Breast epithelium (tissue), 4 donors: ENCODE measurements at regions not wholly inside any gene's neighbourhood (a gene's known extent, or its start where the extent isn't known, plus 50 kb on each side); places are given as distances from the start of the nearest gene placed in this dataset.

Experiments
- DNase-seq, 2 donors: peaks; one replicate each; pipeline ENCODE4 v3.0.0-alpha.2; 2019; ENCODE audit warnings: low spot score in 2 of 2
- H3K27ac ChIP-seq, 2 donors: fragments of 200-600 bp; sonication (generic) in 1 of 2; one replicate each; pipeline ENCODE4 v1.5.1; 2016 to 2019; ENCODE audit warnings: mild to moderate bottlenecking in 1 of 2
- H3K27me3 ChIP-seq, 2 donors: fragments of 200-600 bp; sonication (generic) in 1 of 2; one replicate each; pipeline versions ENCODE4 v1.5.1 to v1.6.0; 2017 to 2019; ENCODE audit warnings: control low read depth in 1 of 2, mild to moderate bottlenecking in 1 of 2
- H3K36me3 ChIP-seq: fragments of 200-600 bp; one replicate; pipeline ENCODE4 v1.5.1; 2019
- H3K4me1 ChIP-seq, 2 donors: fragments of 200-600 bp; sonication (generic); one replicate each; pipeline ENCODE4 v1.5.1; 2016 to 2019; ENCODE audit warnings: control low read depth in 1 of 2
- H3K4me3 ChIP-seq, 3 donors: fragments of 200-600 bp; sonication (generic); 1 replicate in 2 of 3; 2 replicates in 1 of 3; pipeline ENCODE4 v1.5.1; 2016 to 2019; ENCODE audit warnings: mild to moderate bottlenecking in 3 of 3, moderate library complexity in 2 of 3
- H3K9me3 ChIP-seq, 2 donors: fragments of 200-600 bp; sonication (generic) in 1 of 2; one replicate each; pipeline ENCODE4 v1.5.1; 2016 to 2019; ENCODE audit warnings: control low read depth in 1 of 2
- CTCF ChIP-seq, 3 donors: fragments of 450-650 bp; IDR thresholded peaks; one replicate each; pipeline ENCODE4 v1.5.1; 2016 to 2017; ENCODE audit warnings: antibody characterized with exemption in 3 of 3, mild to moderate bottlenecking in 3 of 3, moderate library complexity in 3 of 3
- POLR2A ChIP-seq: fragments of 450-650 bp; IDR thresholded peaks from one replicate; pipeline ENCODE4 v1.6.1; 2016; ENCODE audit warnings: antibody characterized with exemption, mild to moderate bottlenecking, moderate library complexity
- POLR2AphosphoS5 ChIP-seq, 3 donors: sonication (generic); formaldehyde crosslinking; IDR thresholded peaks; one replicate each; pipeline ENCODE4 v1.6.1; 2017; ENCODE audit warnings: antibody characterized with exemption in 3 of 3
- intact Hi-C: fragments of 100-400 bp; cut with DNase I; formaldehyde crosslinking; loops from one replicate; pipeline ENCODE4 v1.15.1; 2023; ENCODE audit warnings: low total_unique reads

GRCh38 chr6:163754866-163755265 is 340.3 kb downstream of the QKI start:
- Histone ChIP-seq H3K27ac (no peak overlapping the region), H3K9me3 (peaks cover 0 to 6% of the 10 kb centered on the region in 2 donors), H3K4me3 (no peak overlapping the region), H3K36me3 (no peaks in the 10 kb centered on the region), H3K4me1 (no peaks in the 10 kb centered on the region), H3K27me3 (no peaks in the 10 kb centered on the region)
- no peak for DNase-seq
- intact Hi-C loops, result no loop called here
- TF ChIP-seq CTCF (IDR thresholded peaks at IDR 0.05) (no peak), POLR2A (no peak), POLR2AphosphoS5 (IDR thresholded peaks at IDR 0.05) (no peak)

GRCh38 chr6:163753430-163753829 is 338.9 kb downstream of the QKI start:
- no peaks in the 10 kb centered on the region for H3K27me3 ChIP-seq
- intact Hi-C loops, result no loop called here
- H3K4me1 ChIP-seq, result no peaks in the 10 kb centered on the region
- DNase-seq, result no peak
- no peak overlapping the region for H3K4me3 ChIP-seq
- H3K27ac ChIP-seq, result no peak overlapping the region
- TF ChIP-seq POLR2AphosphoS5 (IDR thresholded peaks at IDR 0.05), result no peak
- no peak for TF ChIP-seq CTCF (IDR thresholded peaks at IDR 0.05)
- H3K36me3 ChIP-seq, result no peaks in the 10 kb centered on the region
- peaks cover 0 to 6% of the 10 kb centered on the region in 2 donors for H3K9me3 ChIP-seq

GRCh38 chr6:163752446-163752845 is 337.9 kb downstream of the QKI start:
- H3K27ac ChIP-seq, result no peak overlapping the region
- no peaks in the 10 kb centered on the region for H3K36me3 ChIP-seq
- intact Hi-C loops, result no loop called here
- no peaks in the 10 kb centered on the region for H3K4me1 ChIP-seq
- H3K4me3 ChIP-seq, result no peak overlapping the region
- H3K9me3 ChIP-seq, result peaks cover 0 to 6% of the 10 kb centered on the region in 2 donors
- no peaks in the 10 kb centered on the region for H3K27me3 ChIP-seq
- DNase-seq, result no peak
- TF ChIP-seq POLR2AphosphoS5 (IDR thresholded peaks at IDR 0.05) (no peak), POLR2A (no peak), CTCF (IDR thresholded peaks at IDR 0.05) (no peak)

GRCh38 chr6:163751032-163751525 is 336.6 kb downstream of the QKI start:
- TF ChIP-seq POLR2AphosphoS5 (IDR thresholded peaks at IDR 0.05) (no peak), POLR2A (no peak), CTCF (IDR thresholded peaks at IDR 0.05) (no peak)
- Histone ChIP-seq H3K9me3 (peaks cover 0 to 6% of the 10 kb centered on the region in 2 donors), H3K4me3 (peak overlapping the region in 2 of 3 donors; percentile 21 to 49), H3K36me3 (no peaks in the 10 kb centered on the region), H3K27me3 (no peaks in the 10 kb centered on the region), H3K27ac (peak overlapping the region; percentile 34 to 51), H3K4me1 (no peaks in the 10 kb centered on the region)
- intact Hi-C loops, result no loop called here
- DNase-seq, result peak in 1 of 2 donors; percentile 23

GRCh38 chr6:163750431-163751031 is 336.0 kb downstream of the QKI start:
- Histone ChIP-seq H3K4me3 (peak overlapping the region in 2 of 3 donors; percentile 21 to 49), H3K36me3 (no peaks in the 10 kb centered on the region), H3K4me1 (no peaks in the 10 kb centered on the region), H3K27ac (peak overlapping the region; percentile 34 to 51), H3K27me3 (no peaks in the 10 kb centered on the region), H3K9me3 (peaks cover 0 to 6% of the 10 kb centered on the region in 2 donors)
- no peak for DNase-seq
- no peak for TF ChIP-seq CTCF (IDR thresholded peaks at IDR 0.05)
- TF ChIP-seq POLR2AphosphoS5 (IDR thresholded peaks at IDR 0.05), result no peak
- TF ChIP-seq POLR2A, result no peak
- intact Hi-C loops, result no loop called here
